Anterior cingulate cortex (tissue), 58 donors: ENCODE measurements at regions not wholly inside any gene's neighbourhood (a gene's known extent, or its start where the extent isn't known, plus 50 kb on each side); places are given as distances from the start of the nearest gene placed in this dataset.

ENCODE experiments used
- DNase-seq, 58 donors: peaks; one replicate each; lab custom pipeline; 2025; lab: John Stamatoyannopoulos, UW

DNA sequence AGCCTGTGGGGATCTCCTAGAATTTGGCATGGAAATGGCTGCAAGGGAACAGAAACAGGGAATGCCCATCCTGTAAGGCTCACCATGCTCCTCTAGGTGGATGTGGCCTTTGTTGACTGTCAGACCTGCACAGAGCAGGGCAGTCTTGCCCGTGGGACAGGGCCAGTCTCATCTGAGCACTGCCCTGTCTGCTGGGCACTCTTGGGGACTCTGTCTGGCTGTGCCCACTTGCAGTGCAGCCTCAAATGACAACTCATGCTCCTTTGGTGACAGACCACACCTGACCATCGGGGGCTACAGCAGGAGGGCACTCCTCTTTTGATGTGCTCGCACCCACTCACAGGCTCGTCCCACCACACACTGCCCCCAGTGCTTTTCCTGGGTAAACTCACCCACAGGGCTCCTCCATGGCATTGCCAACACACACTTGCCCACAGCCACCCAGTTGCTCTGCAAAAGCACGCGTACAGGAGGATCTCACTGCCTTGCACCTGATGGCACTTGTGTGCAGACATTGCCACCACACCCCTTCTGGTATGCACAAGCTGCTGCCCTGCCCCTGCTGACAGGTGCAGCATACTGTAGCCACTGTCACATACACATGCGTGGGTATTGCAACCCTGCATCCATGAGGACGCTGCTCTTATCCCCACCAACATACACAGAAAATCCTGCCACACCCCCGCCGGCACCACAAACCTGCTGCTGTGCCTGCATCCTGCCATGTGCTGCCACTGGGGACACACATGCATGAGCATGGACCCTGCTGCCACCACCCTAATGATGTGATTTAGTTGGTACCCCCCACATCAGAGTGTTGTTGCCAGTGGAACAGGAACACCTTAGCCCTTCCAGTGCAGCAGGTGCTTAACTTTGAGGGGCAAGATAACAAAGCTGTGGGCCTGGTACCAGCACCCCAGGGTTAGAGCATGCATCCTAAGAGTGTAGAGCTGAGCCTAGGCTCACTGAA, 100.1 kb upstream of the ARHGEF9 start:
- DNase-seq: no peak

DNA sequence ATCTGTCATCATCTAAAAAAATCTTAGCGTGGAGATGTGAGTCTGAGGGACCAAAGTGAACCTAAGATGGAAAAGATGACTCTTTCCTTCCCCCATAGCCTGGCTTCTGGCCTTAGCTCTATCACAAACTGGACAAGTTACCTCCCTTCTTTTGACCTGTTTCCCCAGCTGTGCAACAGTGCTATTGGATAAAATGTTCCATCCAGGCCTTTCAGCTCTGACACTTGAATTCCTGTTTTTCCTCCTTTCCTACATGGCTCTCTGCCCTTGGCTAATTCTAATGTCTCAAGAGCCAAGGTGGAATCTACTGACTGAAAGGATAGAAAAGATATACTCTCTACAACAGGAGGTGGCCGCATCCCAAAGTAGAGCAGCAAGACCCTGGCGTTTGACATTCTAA, 84.5 kb upstream of the ARHGEF9 start:
- no peak for DNase-seq

DNA sequence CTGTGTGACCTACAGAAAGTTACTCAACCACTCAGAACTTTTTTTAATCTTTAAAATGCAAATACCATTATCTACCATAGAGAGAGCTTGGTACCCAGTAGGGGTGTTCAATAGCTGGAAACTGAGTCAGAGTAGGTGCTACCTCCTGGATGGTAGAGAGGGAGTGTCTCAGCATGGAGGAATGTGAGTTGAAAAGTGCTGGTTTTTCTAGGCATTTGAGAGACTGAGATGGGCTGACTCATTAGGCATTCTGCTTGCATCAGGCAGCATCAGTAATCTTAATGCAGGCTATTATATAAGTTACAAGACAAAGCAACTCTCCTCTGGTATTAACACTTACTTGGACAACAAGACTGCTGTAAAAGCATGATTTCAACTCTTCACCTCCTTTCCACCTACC, 70.9 kb upstream of the ARHGEF9 start:
- DNase-seq: no peak

DNA sequence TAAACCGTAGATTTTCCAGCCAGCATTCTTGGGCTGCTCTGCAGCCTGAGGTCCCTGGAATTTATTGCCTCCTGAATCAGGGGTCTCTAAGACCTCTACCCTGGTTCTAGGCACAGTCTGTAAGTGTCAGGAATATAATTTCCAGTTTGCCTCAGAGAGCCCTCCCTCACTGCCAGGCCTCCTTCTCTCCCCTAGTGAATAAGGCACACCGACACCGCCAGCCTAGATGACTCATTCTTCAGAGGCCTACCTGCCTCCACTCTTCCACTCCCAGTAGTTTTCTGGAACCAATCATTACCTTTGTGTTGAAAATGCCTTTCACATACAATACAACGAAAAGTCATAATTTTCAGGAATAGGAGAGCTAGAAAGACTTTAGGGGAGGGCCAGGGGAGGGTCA, 50.3 kb upstream of the ARHGEF9 start:
- DNase-seq: no peak
